HG02759 (cell line): ENCODE measurements at regions not wholly inside any gene's neighbourhood (a gene's known extent, or its start where the extent isn't known, plus 50 kb on each side); places are given as distances from the start of the nearest gene placed in this dataset.

ENCODE experiments used
- ATAC-seq: cut with Tn5 transposase; IDR thresholded peaks from one replicate; pipeline ENCODE4 v1.9.1; 2021; ENCODE audit warnings: mild to moderate bottlenecking, moderate library complexity; ENCODE audit not compliant: unreplicated experiment

DNA sequence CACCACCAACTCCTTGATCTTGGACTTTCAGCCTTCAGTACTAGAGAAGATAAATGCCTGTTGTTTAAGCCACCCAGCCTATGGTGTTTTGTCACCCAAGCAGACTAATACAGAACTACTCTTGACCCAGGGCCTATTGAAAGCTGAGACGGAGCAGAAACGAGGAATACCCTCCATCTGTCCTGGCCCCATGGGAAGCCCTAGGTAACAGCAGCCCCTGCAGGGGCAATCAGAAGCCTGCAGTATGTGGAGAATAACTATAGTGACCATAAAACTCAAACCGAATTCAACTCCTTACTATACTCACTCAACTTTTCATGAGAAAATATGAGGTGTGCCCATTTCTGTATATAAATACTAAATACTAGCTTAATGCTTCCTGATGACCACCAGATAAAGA is 307.4 kb downstream of the NUAK1 start:
- ATAC-seq = no peak

DNA sequence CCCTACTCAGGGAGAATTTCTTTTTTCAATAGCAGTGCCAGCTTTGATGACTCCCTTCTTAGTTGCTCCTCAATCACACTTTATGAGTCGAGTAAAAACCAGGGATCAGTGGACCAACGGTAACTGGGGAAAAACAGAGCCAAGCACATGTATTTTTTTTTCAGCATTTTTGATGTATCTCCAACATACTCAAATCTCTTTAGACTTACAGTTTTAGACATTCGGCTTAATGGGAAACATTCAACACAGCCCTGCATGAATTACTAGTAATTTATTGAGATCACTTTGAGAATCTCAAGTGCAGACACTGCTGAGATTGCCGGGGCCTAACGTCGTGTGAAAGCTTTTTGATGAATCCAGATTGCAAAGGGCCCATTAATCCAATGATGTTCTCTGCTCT is 306.7 kb downstream of the NUAK1 start:
- no peak for ATAC-seq

DNA sequence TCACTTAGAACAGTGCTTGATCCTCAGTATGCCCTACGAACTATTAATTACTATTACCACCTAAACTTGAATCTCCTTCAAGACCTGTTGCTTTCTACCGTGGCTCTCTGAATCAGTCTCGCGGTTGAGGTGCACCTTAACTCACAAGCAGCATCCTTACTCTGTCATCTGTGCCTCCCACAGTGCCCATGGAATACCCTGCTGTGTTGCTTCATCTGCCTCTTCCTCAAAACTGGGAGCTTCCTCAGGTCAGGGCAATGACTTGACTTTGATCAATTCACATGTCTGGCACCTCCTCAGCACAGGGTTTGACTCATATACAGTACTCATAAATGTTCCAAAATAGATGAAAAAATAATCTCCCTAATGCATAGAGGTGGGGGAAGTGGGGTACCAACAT is 305.9 kb downstream of the NUAK1 start:
- no peak for ATAC-seq

DNA sequence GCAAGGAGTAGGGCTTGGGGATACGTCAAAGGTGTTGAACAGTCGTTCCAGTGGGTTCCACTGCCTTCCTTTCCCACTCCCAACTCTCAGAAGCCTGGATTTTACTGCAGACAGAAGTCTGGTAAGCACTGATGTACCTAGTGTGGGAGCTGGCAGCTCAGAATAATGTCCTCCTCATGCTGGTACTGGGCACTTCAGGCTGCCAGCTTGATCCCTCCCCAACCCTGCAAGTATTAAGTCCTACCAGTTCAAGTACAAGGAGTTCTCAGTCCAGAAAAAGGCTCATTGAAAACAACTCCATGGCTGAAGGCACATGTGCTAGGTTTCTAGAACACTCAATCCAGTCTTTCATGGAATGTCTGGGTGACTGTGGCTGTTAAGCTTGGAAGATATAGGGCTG is 304.3 kb downstream of the NUAK1 start:
- no peak for ATAC-seq

DNA sequence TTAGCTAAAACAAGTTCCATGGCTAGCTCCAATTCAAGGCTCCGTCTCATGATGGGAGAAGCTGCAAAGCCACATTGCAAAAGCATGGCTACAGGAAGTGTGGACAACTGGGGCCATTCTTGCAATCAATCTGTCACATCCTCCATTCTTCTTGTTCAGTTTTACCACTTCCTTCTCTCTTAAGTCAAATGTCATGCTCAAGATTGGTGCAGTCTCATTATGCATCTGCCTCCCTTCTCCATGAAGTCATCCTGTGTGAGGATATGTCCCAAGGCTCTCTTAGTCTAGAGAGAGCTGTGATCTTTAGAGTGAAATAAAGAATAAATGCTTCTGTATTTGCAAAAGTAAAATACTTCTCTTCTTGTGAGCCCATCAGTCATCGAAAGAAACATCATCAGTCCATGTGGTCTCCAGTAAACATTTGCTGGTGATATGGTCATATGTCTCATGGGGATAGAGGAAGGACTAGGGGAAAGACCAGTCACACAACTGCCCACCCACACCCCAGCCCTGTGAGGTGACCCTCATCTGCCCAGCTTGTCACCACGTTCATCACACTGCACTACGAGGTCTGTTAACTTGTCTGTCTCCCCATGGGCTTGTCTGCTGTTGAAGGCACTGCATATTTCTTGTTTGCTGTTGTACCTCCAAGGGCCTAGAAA is 303.0 kb downstream of the NUAK1 start:
- ATAC-seq = no peak

DNA sequence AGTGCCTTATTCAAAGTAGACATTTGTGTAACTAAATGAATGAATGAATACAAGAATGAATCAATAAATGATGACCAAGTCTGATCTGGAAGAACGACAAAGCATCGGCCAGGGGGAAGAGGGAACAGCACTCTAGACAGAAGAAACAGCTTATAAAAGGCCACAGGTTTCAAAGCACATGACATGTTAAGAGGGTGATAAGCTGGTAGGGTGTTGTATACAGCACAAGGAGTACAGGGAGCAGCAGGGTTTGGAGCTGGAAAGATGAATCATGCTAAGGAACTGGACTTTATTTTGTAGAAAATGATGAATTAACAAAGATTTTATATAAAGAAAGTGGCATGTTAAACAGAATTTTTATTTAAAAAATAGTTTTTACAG is 302.5 kb downstream of the NUAK1 start:
- ATAC-seq = no peak

DNA sequence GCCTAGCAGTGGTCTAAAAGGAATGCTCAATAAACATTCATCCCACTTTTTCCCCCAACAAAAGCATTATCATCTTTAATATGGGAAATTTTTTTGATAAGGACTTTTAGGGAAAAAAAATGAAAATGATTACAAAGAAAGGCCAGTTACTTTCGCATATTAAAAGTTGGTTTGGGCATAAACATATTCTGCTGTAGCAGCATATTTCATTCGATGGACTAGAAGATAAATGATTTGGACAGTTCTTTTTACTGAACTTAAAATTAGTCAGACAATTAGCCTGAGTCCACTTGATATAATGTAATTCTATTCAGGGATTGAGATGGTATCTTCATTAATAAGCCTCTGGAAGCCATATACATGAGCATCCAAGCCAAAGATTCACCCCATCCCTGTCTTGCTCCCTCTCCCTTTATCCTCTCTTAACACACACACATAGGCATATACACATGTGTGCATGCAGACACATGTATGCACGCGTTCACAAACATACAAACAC is 299.1 kb downstream of the NUAK1 start:
- ATAC-seq = no peak

DNA sequence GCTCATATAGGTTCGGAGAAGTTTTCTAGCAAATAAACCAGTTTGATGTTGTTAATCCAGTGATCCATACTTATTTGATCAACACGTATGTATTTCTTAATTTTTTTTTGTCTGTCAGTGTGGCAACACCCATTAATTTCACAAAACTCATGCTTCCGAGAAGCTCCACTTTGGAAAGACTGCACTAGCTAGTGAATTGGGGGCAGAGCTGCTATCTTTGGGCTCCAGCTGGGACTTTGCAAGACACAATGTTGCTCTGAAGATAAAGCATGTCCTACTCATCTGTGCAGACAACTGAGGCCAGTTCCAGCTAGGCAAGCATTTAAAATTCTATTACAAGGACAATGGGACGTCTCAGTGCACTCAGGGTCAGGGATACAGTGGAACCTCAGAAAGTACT is 298.4 kb downstream of the NUAK1 start:
- no peak for ATAC-seq

DNA sequence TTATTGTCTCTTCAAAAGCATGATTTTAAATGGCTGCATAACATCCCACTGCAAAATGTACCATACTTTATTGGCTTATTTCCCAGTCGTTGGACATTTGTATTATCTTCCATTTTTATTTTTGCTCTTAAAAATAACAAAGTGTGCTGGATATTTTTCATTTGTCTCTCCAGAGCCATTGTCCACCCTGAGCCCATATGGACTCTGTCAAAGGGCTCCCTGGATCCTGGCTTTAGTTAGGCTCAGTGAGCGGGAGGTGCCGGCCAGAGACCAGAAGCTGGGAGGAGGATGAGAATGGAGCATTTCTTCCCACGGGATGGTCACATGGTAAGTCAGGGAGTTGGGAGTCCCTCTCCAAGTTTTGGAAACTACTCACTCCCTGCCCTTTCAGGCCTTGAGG is 296.9 kb downstream of the NUAK1 start:
- ATAC-seq = no peak

DNA sequence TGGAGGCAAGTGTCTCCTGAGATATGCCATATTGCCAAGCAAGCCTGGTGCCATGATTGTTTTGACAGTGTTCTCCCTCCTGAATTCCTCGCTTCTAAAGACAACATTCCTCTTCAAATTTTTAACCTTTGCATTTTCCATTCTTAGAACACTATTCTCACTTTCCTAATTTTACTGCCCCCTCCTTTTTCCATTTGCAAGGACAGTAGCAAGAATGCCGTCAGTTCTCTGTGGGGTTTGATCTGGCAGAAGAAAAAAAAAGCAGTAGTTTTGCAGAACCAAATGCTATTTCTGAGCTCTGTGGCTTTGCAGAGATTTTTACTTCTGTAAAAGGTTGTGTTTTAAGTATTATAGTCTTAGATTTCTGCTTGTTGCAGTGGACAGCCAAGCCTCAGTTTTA is 295.2 kb downstream of the NUAK1 start:
- no peak for ATAC-seq

DNA sequence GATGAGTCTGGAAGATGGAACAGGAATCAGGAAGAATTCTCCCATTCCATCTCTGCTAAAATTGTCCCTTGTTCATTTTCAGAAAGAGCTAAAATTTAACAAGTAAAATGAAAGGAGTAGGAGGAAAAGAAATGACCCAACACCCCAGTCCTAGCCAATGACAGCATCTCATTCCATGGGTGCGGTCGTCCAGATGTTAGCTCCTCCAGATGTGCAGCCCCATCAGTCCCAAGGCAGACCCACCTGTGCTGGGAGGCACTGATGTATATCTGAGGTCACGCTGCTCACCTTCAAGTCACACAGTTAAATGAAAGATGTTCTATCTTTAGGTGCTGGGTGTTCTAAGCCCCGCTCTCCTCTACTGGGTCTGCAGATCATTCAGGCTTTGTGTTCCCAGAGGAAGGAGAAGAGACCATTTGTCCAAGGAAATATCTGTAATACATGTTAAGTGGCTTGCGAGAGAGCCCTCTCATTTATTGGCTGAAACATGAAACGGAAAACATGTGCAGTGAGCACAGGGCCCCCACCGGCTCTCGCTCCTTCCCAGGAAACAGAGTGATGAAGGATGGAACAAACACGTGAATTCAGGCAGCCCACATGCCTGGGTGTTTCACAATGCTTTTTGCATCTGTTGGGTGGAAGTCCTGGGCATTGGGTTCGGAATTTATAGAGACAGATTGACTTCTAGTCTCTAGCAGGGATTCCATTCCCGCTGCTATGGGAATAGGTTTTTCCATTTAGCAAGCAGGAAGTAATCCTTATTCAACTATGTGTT is 294.6 kb downstream of the NUAK1 start:
- ATAC-seq = no peak

DNA sequence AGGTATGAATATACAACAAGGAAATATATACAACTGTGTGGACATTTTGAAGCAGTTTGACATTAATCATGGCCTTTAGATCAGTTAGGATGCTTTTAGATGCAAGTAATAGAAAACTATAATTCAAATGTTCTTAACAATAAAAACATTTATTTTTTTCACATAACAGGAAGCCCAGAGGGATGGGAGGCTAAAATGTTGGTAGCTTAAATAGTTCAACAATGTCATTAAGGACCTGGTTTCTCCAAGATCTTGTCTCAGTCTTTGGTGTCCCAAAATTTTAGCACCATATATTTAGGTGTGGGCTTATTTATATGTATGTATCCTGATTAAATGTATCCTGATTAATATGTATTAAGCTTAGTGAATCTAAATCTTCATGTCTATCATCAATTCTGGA is 292.4 kb downstream of the NUAK1 start:
- ATAC-seq = no peak

DNA sequence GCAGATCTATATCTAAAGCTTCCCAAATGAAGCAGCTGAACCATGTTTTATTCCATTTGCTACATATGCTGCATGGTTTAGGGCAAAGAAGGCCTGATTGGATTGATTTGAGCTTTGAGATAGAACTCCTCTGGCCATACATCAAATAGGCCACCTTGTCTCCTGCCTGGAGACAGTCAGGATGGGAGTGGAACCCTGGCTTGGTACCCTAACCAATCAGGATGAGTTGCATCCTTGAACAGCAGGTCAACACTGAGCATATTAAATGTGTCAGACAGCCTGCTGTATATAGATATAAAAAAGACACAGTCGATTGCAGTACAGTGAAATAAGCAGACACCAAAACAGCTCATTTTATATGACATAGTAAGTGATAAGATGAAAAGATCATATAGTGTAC is 291.7 kb downstream of the NUAK1 start:
- ATAC-seq = no peak

DNA sequence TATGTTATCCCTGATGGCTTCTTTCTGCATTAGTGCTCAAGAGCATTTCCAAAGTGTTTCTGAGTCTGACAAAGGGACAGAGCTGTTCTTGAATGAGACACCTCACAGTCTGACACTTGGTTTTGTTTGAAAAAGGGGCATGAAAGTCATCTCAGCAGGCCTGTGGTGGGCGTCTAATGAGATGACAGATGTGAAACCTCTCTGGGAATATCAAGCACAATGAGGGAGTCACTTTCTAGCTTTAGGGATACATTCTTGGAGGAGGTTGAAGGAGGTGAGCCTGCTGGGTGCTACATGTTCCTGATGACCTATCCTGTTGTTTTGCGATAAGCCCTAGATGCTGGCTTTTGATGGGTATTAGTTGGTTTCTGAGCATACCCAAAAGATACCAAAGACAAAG is 290.5 kb downstream of the NUAK1 start:
- ATAC-seq = no peak

DNA sequence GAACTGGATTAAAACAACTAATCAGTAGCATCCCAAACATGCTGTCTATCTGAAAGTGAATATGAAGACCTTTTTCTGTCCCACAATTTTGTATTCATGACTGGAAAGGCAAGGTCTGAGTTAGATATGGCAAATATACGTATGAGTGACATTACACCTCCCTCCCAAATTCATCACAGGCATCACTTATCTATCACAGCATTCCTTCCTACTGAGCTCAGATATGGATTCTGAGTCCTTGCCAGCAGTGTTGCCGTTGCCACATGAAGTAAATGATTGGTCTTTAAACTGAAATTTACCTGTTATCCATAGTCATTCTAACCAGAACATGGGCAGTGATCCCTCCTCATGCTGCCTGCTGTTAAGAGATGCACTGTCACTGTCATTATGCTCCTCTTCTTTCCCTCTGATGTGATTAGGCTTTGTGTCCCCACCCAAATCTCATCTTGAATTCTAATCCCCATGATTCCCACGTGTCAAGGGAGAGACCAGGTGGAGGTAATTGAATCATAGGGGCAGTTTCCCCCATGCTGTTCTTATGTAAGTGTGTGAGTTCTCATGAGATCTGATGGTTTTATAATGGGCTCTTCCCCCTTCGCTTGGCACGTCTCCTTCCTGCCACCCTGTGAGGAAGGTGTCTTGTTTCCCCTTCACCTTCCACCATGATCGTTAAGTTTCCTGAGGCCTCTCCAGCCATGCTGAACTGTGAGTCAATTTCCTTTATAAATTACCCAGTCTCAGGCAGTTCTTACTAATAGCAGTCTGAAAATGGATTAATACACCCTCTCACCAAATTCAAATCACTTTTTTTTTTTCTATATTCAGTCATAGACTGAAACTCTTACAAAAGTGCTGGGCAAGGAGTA is 288.4 kb downstream of the NUAK1 start:
- no peak for ATAC-seq

DNA sequence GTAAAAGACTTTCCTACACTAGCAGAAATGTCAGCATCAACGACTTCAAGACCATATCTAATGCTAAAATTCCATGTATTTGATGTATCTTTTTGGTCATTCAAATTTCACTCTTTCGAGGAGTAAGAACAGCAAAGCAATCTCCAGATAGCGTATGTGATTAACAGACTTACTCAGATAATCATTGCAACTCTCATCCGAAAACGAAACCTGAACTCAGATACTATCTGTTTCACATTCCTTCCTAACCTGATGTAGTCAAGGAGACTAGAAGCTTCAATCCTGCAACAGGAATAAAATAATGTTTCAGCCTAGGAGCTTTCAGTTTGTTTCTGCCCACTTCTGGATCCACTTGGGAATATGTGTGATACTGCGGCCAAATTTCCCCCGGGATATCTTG is 286.3 kb downstream of the NUAK1 start:
- ATAC-seq = no peak

DNA sequence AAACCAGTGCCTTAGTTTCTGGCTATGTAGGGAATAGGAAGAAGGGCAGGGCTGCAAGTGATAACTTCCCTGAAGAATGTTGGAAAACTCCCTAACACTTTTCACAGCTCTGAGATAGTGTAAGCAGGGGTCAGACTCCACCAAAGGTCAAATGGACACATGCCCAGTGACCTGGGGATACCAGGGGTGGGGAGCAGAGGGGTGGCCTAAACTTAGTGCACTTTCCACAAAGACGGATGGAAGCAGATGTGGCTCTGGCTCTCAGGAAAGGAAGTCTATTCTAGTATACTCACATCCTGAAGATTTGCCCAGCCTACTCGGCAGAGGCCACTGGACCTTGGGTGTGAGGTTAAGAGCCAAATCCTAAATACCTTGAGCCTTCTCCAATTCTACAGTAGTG is 285.8 kb downstream of the NUAK1 start:
- ATAC-seq = no peak

DNA sequence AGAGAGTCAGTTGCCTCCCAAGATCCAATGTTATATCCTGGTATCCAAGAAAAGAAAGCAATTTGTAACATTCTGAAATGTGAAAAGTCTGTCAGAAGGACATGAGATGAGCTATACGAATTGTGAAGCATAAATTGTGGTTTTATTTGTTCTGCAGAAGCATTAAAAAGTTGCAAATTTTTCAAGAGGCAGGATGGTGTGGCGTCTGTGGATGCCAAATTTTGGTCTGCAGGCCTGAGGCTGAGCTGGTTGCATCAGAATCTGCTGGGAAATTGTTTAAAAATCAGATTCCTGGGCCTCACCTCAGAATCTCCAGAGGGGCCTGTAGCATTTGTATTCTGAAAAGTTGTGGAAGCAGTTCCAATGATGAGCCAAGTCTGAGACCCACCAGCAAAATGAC is 284.7 kb downstream of the NUAK1 start:
- no peak for ATAC-seq

DNA sequence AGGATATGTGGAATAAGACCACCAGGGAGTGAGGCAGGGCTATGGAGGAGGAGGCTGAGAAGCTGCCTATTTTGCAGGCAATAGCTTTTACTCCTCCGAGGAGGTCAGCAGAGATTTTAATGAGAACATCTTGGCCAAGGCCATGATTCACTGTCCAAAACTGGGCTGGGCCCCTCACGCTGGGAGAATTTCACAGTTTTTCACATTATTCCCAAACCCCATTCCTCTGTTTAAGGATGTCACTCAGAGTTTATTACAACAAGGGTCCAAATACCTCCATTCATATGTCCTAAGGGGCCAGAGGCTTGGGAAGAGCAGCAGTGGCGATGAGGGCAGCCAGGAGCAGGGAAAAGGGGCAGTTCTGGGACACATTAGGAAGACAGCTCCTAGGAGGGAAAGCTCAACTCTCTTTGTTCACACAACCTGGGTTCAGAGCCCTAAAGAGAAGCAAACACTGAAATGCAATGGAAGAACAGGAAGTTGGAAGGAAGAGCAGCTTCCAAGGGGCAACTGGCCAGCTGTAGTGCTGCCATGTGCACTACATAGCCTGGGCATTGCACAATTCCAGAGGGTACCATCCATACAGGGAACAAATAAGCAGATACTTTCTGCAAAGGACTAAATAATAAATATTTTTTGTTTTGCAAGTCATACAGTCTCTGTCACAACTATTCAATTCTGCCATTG is 283.2 kb downstream of the NUAK1 start:
- no peak for ATAC-seq

DNA sequence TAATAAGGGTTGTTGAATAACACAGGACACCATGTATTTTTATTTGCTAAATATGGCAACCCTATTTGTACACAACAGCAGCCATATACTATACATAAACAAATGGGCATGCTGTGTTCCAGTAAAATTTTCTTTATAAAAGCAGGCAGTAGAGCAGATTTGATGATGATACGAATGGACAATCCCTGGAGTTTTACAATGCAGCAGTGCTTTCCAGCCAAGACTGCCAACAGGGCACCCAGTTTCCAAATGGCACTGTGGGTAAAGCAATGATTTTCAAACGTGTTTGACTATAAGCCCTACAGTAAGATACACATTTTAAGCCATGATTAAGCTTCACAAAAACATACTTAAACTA is 282.7 kb downstream of the NUAK1 start:
- ATAC-seq = no peak

DNA sequence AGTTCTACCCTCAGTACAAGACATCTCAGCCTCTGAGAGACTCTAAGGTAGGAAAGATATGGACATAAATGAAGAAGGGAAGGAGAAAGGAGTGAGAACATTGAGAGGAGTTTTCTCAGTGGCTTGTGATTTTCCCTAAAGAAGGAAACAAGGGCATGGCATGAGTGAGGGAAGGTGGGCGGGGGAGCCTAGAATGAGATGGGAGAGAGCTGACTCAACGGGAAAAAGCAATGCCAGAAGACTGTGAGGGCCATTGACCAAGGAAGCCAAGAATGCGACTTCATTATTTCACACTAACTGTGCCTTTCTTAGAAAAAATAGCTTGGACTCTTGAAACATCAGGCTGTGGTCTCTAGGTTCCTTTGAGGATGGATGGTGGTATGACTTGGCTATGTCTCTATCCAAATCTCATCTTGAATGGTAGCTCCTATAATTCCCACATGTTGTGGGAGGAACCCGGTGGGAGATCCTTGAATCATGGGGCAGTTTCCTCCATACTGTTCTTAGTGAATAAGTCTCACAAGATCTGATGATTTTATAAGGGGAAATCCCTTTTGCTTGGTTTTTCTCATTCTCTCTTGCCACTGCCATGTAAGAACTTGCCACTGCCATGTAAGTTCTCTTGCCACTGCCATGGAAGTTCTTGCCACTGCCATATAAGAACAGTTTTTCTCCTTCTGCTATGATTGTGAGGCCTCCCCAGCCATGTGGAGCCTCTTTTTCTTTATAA is 279.6 kb downstream of the NUAK1 start:
- no peak for ATAC-seq
